ENCODE measurements at regions not wholly inside any gene's neighbourhood (a gene's known extent, or its start where the extent isn't known, plus 50 kb on each side); places are given as distances from the start of the nearest gene placed in this dataset.

DNA sequence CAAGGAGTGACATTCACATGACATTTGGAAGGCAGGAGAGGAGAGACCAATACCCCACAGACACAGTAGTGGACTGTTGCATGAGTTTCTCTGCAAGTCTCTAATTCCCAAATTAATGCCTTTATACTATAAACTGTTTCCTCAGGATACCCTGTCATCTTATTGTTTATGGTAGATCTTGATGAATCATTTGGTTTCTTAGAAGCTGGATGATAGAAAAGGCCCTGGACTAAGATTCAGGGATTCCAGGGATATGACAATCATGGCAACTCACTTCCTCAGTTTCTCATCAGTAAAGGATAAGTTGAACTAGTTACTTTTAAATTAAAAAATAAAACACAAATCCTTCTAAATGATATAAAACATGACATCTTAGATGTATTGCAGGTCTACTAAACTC, 292.5 kb downstream of the TDRD15 start:
- TF ChIP-seq, protein P1, sequence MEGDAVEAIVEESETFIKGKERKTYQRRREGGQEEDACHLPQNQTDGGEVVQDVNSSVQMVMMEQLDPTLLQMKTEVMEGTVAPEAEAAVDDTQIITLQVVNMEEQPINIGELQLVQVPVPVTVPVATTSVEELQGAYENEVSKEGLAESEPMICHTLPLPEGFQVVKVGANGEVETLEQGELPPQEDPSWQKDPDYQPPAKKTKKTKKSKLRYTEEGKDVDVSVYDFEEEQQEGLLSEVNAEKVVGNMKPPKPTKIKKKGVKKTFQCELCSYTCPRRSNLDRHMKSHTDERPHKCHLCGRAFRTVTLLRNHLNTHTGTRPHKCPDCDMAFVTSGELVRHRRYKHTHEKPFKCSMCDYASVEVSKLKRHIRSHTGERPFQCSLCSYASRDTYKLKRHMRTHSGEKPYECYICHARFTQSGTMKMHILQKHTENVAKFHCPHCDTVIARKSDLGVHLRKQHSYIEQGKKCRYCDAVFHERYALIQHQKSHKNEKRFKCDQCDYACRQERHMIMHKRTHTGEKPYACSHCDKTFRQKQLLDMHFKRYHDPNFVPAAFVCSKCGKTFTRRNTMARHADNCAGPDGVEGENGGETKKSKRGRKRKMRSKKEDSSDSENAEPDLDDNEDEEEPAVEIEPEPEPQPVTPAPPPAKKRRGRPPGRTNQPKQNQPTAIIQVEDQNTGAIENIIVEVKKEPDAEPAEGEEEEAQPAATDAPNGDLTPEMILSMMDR (IDR thresholded peaks at IDR 0.05; ENCODE audit: control insufficient read depth, extremely low read depth, insufficient read depth) = no peak
- DNase-seq (ENCODE audit: low read depth) = no peak
- no peak overlapping the region for H3K4me3 ChIP-seq (ENCODE audit: low read depth, low read length)

DNA sequence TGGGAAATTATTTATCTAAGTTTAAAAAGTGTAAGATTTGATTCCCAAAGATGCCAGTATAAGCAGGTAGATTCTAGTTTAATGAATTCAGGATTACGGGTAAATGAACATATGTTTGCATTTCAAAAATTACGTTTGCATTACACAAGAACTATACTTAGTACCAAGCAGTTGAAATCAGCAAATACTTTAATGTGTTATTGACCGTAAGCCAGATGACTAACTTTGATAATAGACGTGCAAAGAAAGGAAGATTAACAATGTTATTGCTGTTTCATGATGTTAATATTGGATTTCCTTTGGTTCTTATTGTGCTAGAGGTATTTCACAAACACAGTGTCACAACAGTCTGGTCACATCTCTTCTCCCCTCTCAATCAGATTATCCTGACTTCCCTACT, 294.7 kb downstream of the TDRD15 start:
- DNase-seq (ENCODE audit: low read depth) = no peak
- no peak overlapping the region for H3K4me3 ChIP-seq (ENCODE audit: low read depth, low read length)
- TF ChIP-seq, protein P1 (IDR thresholded peaks at IDR 0.05; ENCODE audit: control insufficient read depth, extremely low read depth, insufficient read depth) = no peak

DNA sequence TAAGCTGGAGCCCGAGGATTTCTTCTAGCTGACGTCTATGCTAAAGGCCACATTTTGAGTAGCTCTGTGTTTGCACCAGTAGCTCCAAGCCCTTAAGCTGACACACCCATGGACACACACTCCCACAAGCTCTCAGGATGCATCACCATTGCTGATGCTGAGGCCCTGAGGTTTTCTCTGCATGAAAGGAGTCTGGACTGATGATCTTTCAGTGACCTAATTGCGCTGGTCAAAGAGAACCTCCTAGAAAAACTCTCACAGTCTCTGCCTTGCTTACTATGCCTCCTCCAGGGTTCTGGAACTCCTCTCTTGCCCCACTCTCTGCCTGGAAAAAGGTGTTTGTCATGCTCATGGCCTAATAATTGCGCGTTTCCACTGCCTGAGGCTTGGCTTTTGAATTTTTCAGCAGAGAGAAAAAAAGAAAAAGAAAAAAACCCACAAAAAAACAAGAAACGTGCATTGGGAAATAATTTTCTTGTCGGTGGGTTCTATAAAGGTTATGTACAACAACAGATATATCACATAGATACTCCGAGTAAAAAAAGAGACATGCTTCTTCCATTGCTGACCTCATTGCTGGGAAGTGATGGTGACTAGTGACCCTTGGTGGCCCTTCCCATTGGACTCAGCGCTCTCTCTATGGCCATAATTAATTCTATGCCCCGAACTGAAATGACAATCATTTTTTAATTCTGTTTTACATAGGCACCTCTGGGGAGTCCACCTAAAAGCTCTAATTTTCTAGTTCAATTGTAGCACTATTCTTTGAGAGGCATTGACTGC, 297.0 kb downstream of the TDRD15 start:
- TF ChIP-seq, protein P1 (IDR thresholded peaks at IDR 0.05; ENCODE audit: control insufficient read depth, extremely low read depth, insufficient read depth) = no peak
- H3K4me3 ChIP-seq (ENCODE audit: low read depth, low read length) = no peak overlapping the region
- no peak for DNase-seq (ENCODE audit: low read depth)

DNA sequence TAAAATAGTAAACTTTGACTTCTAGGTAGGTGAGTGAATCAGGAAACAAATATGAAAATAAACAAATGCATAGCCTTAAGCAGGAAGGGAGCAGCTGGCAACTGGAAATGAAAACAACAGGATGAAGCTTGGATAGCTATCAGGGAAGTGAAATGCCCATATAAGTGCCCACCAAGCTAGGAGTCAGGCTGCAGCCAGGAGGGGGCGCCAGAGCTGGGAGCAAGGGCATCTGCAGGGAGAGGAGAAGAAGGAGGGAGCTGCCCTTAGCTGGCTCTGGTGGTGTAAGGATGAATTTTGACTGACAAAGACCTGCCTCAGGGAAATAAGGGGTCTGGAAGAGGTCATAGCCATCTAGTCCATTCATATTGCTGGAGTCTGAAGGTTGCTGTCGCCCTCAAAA, 298.3 kb downstream of the TDRD15 start:
- H3K4me3 ChIP-seq (ENCODE audit: low read depth, low read length) = no peak overlapping the region
- TF ChIP-seq, protein P1 (IDR thresholded peaks at IDR 0.05; ENCODE audit: control insufficient read depth, extremely low read depth, insufficient read depth) = peak; percentile 66
- no peak for DNase-seq (ENCODE audit: low read depth)

DNA sequence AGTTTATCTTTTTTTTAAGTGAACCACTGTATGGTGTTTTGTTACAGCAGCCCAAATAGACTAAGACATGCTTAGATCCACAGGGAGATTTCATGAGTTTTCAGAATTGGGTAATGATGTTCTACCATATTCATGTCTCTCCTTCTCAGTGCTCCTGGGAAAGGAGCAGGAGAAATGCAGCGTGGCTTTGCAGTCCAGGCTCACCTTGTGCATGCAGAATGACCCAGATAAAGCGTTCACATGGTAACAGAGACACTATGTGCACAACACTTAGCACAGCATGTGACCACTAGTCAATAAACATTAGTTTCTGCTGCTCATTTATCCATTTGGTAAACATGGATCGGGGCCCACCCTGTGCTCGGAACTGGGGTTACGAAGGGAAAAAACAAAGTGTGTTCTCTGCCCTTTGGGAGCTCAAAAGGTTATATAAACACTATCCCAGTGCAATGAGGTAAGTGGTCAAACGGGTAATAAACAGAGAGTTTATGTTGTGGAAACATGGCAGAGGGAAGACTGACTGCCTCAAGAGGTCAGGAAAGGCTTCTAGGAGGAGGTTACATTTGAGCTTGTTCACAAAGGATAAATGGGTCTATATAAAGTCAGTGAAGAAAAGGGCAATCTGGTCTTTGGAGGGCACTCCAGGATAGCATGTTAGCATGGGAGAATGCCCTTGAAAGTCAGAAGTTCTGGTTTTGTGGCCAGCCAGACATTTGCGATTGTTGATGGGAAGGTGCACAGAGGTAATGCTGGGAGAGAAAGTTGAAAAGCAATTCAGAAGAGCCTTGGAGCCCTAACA, 299.2 kb downstream of the TDRD15 start:
- DNase-seq (ENCODE audit: low read depth) = no peak
- TF ChIP-seq, protein P1 (IDR thresholded peaks at IDR 0.05; ENCODE audit: control insufficient read depth, extremely low read depth, insufficient read depth) = no peak
- no peak overlapping the region for H3K4me3 ChIP-seq (ENCODE audit: low read depth, low read length)

DNA sequence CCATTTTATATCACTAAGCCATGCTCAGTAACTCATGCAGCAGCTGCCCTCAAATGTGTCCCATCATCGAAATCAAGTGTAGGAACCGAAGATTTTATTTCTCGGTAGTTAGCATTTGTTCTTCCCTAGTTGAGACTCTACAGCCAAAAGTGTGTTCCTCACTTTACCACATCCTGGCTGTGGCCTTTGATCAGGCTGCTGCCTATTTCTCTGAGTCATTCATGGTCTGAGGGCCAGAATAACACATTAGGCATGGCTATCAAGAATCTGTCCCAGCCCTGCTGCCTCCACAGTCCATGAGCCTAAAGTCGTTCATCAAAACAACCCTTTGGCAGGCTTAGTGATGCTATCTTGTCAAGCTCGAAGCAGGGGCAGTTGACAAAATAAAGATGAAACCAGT, 300.1 kb downstream of the TDRD15 start:
- no peak overlapping the region for H3K4me3 ChIP-seq (ENCODE audit: low read depth, low read length)
- TF ChIP-seq, protein P1 (IDR thresholded peaks at IDR 0.05; ENCODE audit: control insufficient read depth, extremely low read depth, insufficient read depth) = no peak
- no peak for DNase-seq (ENCODE audit: low read depth)

All from LNCaP clone FGC (cell line).